ENCODE measurements at regions not wholly inside any gene's neighbourhood (a gene's known extent, or its start where the extent isn't known, plus 50 kb on each side); places are given as distances from the start of the nearest gene placed in this dataset.

GRCh38 chr17:14756479-14756878 lies 455.6 kb downstream of the HS3ST3B1 start:
- DNase-seq: no peak
- Mint-ChIP-seq H3K9me3 (no peaks in the 10 kb centered on the region), H3K4me1 (ENCODE audit: low read depth) (no peaks in the 10 kb centered on the region), H3K27ac (no peak overlapping the region), H3K36me3 (no peaks in the 10 kb centered on the region), H3K4me3 (no peak overlapping the region), H3K27me3 (peaks cover 6% of the 10 kb centered on the region)
- ChIA-PET POLR2A (no interaction called here), CTCF (no interaction called here)
- intact Hi-C loops (cut with micrococcal nuclease): no loop called here

- no peak overlapping the region for H3K4me3 Mint-ChIP-seq
- no peaks in the 10 kb centered on the region for H3K9me3 Mint-ChIP-seq
- ChIA-PET POLR2A (no interaction called here), CTCF (no interaction called here)
- no peak for DNase-seq
- peaks cover 6% of the 10 kb centered on the region for H3K27me3 Mint-ChIP-seq
- no peaks in the 10 kb centered on the region for H3K36me3 Mint-ChIP-seq
- no peak overlapping the region for H3K27ac Mint-ChIP-seq
- H3K4me1 Mint-ChIP-seq (ENCODE audit: low read depth): no peaks in the 10 kb centered on the region
- intact Hi-C loops (cut with micrococcal nuclease): no loop called here
Measured at GRCh38 chr17:14755002-14755401, 454.1 kb downstream of the HS3ST3B1 start.

GRCh38 chr17:14753383-14753782 lies 452.5 kb downstream of the HS3ST3B1 start:
- H3K27ac Mint-ChIP-seq: no peak overlapping the region
- no peak overlapping the region for H3K4me3 Mint-ChIP-seq
- H3K27me3 Mint-ChIP-seq: peaks cover 6% of the 10 kb centered on the region
- no peak for DNase-seq
- intact Hi-C loops (cut with micrococcal nuclease): no loop called here
- H3K9me3 Mint-ChIP-seq: no peaks in the 10 kb centered on the region
- ChIA-PET POLR2A (no interaction called here), CTCF (no interaction called here)
- no peaks in the 10 kb centered on the region for H3K36me3 Mint-ChIP-seq
- H3K4me1 Mint-ChIP-seq (ENCODE audit: low read depth): no peaks in the 10 kb centered on the region

- intact Hi-C loops (cut with micrococcal nuclease): no loop called here
- no peak overlapping the region for H3K4me3 Mint-ChIP-seq
- H3K27me3 Mint-ChIP-seq: peaks cover 6% of the 10 kb centered on the region
- H3K36me3 Mint-ChIP-seq: no peaks in the 10 kb centered on the region
- no peak overlapping the region for H3K27ac Mint-ChIP-seq
- ChIA-PET POLR2A (no interaction called here), CTCF (no interaction called here)
- H3K4me1 Mint-ChIP-seq (ENCODE audit: low read depth): no peaks in the 10 kb centered on the region
- H3K9me3 Mint-ChIP-seq: no peaks in the 10 kb centered on the region
- no peak for DNase-seq
Measured at GRCh38 chr17:14752011-14752410, 451.1 kb downstream of the HS3ST3B1 start.

GRCh38 chr17:14750866-14751265 lies 450.0 kb downstream of the HS3ST3B1 start:
- no peaks in the 10 kb centered on the region for H3K4me1 Mint-ChIP-seq (ENCODE audit: low read depth)
- no peak for DNase-seq
- no peak overlapping the region for H3K4me3 Mint-ChIP-seq
- intact Hi-C loops (cut with micrococcal nuclease): no loop called here
- ChIA-PET CTCF (no interaction called here), POLR2A (no interaction called here)
- peaks cover 1% of the 10 kb centered on the region for H3K27me3 Mint-ChIP-seq
- H3K9me3 Mint-ChIP-seq: no peaks in the 10 kb centered on the region
- H3K36me3 Mint-ChIP-seq: no peaks in the 10 kb centered on the region
- H3K27ac Mint-ChIP-seq: no peak overlapping the region

- ChIA-PET CTCF (no interaction called here), POLR2A (no interaction called here)
- no peaks in the 10 kb centered on the region for H3K36me3 Mint-ChIP-seq
- H3K4me3 Mint-ChIP-seq: no peak overlapping the region
- DNase-seq: no peak
- intact Hi-C loops (cut with micrococcal nuclease): no loop called here
- H3K27ac Mint-ChIP-seq: no peak overlapping the region
- H3K4me1 Mint-ChIP-seq (ENCODE audit: low read depth): no peaks in the 10 kb centered on the region
- no peaks in the 10 kb centered on the region for H3K27me3 Mint-ChIP-seq
- H3K9me3 Mint-ChIP-seq: no peaks in the 10 kb centered on the region
Measured at GRCh38 chr17:14749269-14749668, 448.4 kb downstream of the HS3ST3B1 start.

- Mint-ChIP-seq H3K9me3 (no peaks in the 10 kb centered on the region), H3K27me3 (no peaks in the 10 kb centered on the region), H3K4me1 (ENCODE audit: low read depth) (no peaks in the 10 kb centered on the region), H3K27ac (no peak overlapping the region), H3K36me3 (no peaks in the 10 kb centered on the region), H3K4me3 (no peak overlapping the region)
- DNase-seq: peak; percentile 29
- POLR2A ChIA-PET: no interaction called here
- intact Hi-C loops (cut with micrococcal nuclease): no loop called here
- CTCF ChIA-PET: no interaction called here
Measured at GRCh38 chr17:14748036-14748710, 447.3 kb downstream of the HS3ST3B1 start.

- Mint-ChIP-seq H3K36me3 (no peaks in the 10 kb centered on the region), H3K9me3 (no peaks in the 10 kb centered on the region), H3K27me3 (no peaks in the 10 kb centered on the region), H3K27ac (no peak overlapping the region), H3K4me3 (no peak overlapping the region), H3K4me1 (ENCODE audit: low read depth) (no peaks in the 10 kb centered on the region)
- intact Hi-C loops (cut with micrococcal nuclease): no loop called here
- no peak for DNase-seq
- ChIA-PET POLR2A (no interaction called here), CTCF (no interaction called here)
Measured at GRCh38 chr17:14747603-14747950, 446.7 kb downstream of the HS3ST3B1 start.

- POLR2A ChIA-PET: no interaction called here
Measured at GRCh38 chr17:14746822-14747602, 446.1 kb downstream of the HS3ST3B1 start.

GRCh38 chr17:14745541-14745940 lies 444.7 kb downstream of the HS3ST3B1 start:
- H3K27ac Mint-ChIP-seq: no peak overlapping the region
- no peaks in the 10 kb centered on the region for H3K9me3 Mint-ChIP-seq
- H3K4me3 Mint-ChIP-seq: no peak overlapping the region
- no peaks in the 10 kb centered on the region for H3K36me3 Mint-ChIP-seq
- H3K4me1 Mint-ChIP-seq (ENCODE audit: low read depth): no peaks in the 10 kb centered on the region
- intact Hi-C loops (cut with micrococcal nuclease): no loop called here
- POLR2A ChIA-PET: no interaction called here
- CTCF ChIA-PET: no interaction called here
- no peaks in the 10 kb centered on the region for H3K27me3 Mint-ChIP-seq
- DNase-seq: no peak

More at GRCh38 chr17:14746822-14747602, 446.1 kb downstream of the HS3ST3B1 start:
- intact Hi-C loops (cut with micrococcal nuclease): no loop called here
- no peak overlapping the region for H3K4me3 Mint-ChIP-seq
- H3K27me3 Mint-ChIP-seq: no peaks in the 10 kb centered on the region
- H3K27ac Mint-ChIP-seq: no peak overlapping the region
- H3K9me3 Mint-ChIP-seq: no peaks in the 10 kb centered on the region
- no peaks in the 10 kb centered on the region for H3K36me3 Mint-ChIP-seq
- no peak for DNase-seq
- CTCF ChIA-PET: no interaction called here
- no peaks in the 10 kb centered on the region for H3K4me1 Mint-ChIP-seq (ENCODE audit: low read depth)

GRCh38 chr17:14744761-14745473 lies 444.0 kb downstream of the HS3ST3B1 start:
- H3K4me1 Mint-ChIP-seq (ENCODE audit: low read depth): no peaks in the 10 kb centered on the region
- H3K27ac Mint-ChIP-seq: no peak overlapping the region
- no peaks in the 10 kb centered on the region for H3K36me3 Mint-ChIP-seq
- CTCF ChIA-PET: no interaction called here
- POLR2A ChIA-PET: no interaction called here
- intact Hi-C loops (cut with micrococcal nuclease): no loop called here
- no peak overlapping the region for H3K4me3 Mint-ChIP-seq
- no peak for DNase-seq
- no peaks in the 10 kb centered on the region for H3K9me3 Mint-ChIP-seq
- H3K27me3 Mint-ChIP-seq: no peaks in the 10 kb centered on the region

- CTCF ChIA-PET: no interaction called here
- Mint-ChIP-seq H3K27me3 (no peaks in the 10 kb centered on the region), H3K4me3 (no peak overlapping the region), H3K9me3 (no peaks in the 10 kb centered on the region), H3K4me1 (ENCODE audit: low read depth) (no peaks in the 10 kb centered on the region), H3K27ac (no peak overlapping the region), H3K36me3 (no peaks in the 10 kb centered on the region)
- POLR2A ChIA-PET: no interaction called here
- no peak for DNase-seq
- intact Hi-C loops (cut with micrococcal nuclease): no loop called here
Measured at GRCh38 chr17:14741491-14741890, 440.6 kb downstream of the HS3ST3B1 start.
